Heart left ventricle (tissue), 13 donors: ENCODE measurements at regions not wholly inside any gene's neighbourhood (a gene's known extent, or its start where the extent isn't known, plus 50 kb on each side); places are given as distances from the start of the nearest gene placed in this dataset.
"Not testable (repeated sequence)": the region's sequence is repeated elsewhere in the genome, so short reads cannot be mapped to it uniquely, and the experiment has no call there.

Source experiments
- POLR2A ChIP-seq, 2 donors: fragments of 450-650 bp; IDR thresholded peaks; one replicate each; pipeline ENCODE4 v1.6.1; 2017; ENCODE audit warnings: antibody characterized with exemption in 2 of 2, mild to moderate bottlenecking in 2 of 2, moderate library complexity in 2 of 2
- TF ChIP-seq, protein P1 (sequence below), 12 donors: fragments of 200-600 bp; sonication (generic) in 4 of 12; IDR thresholded peaks; one replicate each; pipeline versions ENCODE4 v1.5.0 to v1.8.0; 2018 to 2022; ENCODE audit warnings: antibody characterized with exemption in 12 of 12, mild to moderate bottlenecking in 5 of 12
- donor health status: ischemic (EF 13 %, LVEDD 7.1; RV severe dilation, severe dysfunction).
- donor health status: DM: no; HTN: yes; CAD: no.
- donor health status: DM: no; HTN: no; CAD: no.
- donor health status: ischemic (EF 25% LVEDD 6.9; RV normal size, moderate dysfunction).
- donor health status: ischemic (EF 25% LVEDD 5.7; RV mildly dilated, moderate dysfunction).
- donor health status: ischemic (EF 35%, LVEDD 5.7; RV mildly dilated, moderate dysfunction).
- donor health status: nonischemic (EF 11% LVEDD 7.7; RV severe dilation, severe dysfunction).
- donor health status: DM: yes; HTN: yes; CAD: no.
- donor health status: PGD.
- donor health status: ischemic (EF 29% LVEDD 5.4; RV normal size, mild dysfunction).
- donor health status: nonischemic (EF 23%, LVEDD 6.1; RV moderate dilation, normal function).

DNA sequence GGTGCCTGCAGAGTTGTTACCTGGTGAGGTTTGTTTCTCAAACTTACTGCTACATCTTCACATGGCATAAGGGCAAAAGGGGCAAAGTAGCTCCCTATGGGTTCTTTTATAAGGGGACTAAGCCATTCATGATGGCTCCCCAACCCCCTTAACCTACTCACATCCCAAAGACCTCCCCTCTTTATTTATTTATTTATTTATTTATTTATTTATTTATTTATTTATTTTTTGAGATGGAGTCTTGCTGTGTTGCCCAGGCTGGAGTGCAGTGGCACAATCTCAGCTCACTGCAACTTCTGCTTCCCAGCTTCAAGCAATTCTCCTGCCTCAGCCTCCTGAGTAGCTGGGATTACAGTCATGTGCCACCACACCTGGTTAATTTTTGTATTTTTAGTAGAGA is 1065.7 kb upstream of the DEFB115 start:
- TF ChIP-seq, protein P1, sequence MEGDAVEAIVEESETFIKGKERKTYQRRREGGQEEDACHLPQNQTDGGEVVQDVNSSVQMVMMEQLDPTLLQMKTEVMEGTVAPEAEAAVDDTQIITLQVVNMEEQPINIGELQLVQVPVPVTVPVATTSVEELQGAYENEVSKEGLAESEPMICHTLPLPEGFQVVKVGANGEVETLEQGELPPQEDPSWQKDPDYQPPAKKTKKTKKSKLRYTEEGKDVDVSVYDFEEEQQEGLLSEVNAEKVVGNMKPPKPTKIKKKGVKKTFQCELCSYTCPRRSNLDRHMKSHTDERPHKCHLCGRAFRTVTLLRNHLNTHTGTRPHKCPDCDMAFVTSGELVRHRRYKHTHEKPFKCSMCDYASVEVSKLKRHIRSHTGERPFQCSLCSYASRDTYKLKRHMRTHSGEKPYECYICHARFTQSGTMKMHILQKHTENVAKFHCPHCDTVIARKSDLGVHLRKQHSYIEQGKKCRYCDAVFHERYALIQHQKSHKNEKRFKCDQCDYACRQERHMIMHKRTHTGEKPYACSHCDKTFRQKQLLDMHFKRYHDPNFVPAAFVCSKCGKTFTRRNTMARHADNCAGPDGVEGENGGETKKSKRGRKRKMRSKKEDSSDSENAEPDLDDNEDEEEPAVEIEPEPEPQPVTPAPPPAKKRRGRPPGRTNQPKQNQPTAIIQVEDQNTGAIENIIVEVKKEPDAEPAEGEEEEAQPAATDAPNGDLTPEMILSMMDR (IDR thresholded peaks at IDR 0.05): not testable (repeated sequence)
- not testable (repeated sequence) for TF ChIP-seq POLR2A (IDR thresholded peaks at IDR 0.05)
